Hepatocyte (in vitro differentiated cells): ENCODE measurements at regions not wholly inside any gene's neighbourhood (a gene's known extent, or its start where the extent isn't known, plus 50 kb on each side); places are given as distances from the start of the nearest gene placed in this dataset.

Experiments
- CTCF ChIP-seq: fragments of 200-600 bp; sonication (generic); IDR thresholded peaks from 2 replicates; pipeline ENCODE4 v1.5.1; 2016; ENCODE audit warnings: antibody characterized with exemption, mild to moderate bottlenecking; ENCODE audit not compliant: poor library complexity
- EZH2phosphoT487 ChIP-seq: fragments of 200-600 bp; sonication (generic); IDR thresholded peaks from one replicate; pipeline ENCODE4 v1.6.1; 2018; ENCODE audit warnings: antibody characterized with exemption, mild to moderate bottlenecking, low read depth, moderate library complexity; ENCODE audit not compliant: unreplicated experiment, severe bottlenecking

GRCh38 chr16:77553130-77553529, 118.3 kb upstream of the ADAMTS18 start:
- no peak for TF ChIP-seq EZH2phosphoT487
- no peak for TF ChIP-seq CTCF
